Transverse colon (tissue), 4 donors: ENCODE measurements at regions not wholly inside any gene's neighbourhood (a gene's known extent, or its start where the extent isn't known, plus 50 kb on each side); places are given as distances from the start of the nearest gene placed in this dataset.

ENCODE experiments used
- DNase-seq: peaks from one replicate; pipeline ENCODE4 v3.0.0-alpha.2; 2019
- H3K27ac ChIP-seq, 4 donors: fragments of 200-600 bp; sonication (generic); 2 replicates each; pipeline ENCODE4 v1.5.1; 2016 to 2018; ENCODE audit warnings: inconsistent platforms in 4 of 4
- H3K27me3 ChIP-seq: fragments of 200-600 bp; sonication (generic); 2 replicates; pipeline ENCODE4 v1.5.1; 2017; ENCODE audit warnings: inconsistent platforms
- H3K36me3 ChIP-seq, 4 donors: fragments of 200-600 bp; sonication (generic); 2 replicates each; pipeline ENCODE4 v1.5.1; 2017 to 2019; ENCODE audit warnings: inconsistent platforms in 4 of 4
- H3K4me1 ChIP-seq, 4 donors: fragments of 200-600 bp; sonication (generic); 2 replicates each; pipeline ENCODE4 v1.5.1; 2017 to 2020; ENCODE audit warnings: inconsistent platforms in 4 of 4
- H3K4me3 ChIP-seq, 4 donors: fragments of 200-600 bp; sonication (generic); 1 replicate in 1 of 4; 2 replicates in 3 of 4; pipeline versions ENCODE4 v1.5.1 to v1.6.1; 2017 to 2019; ENCODE audit warnings: inconsistent platforms in 4 of 4
- H3K9me3 ChIP-seq, 2 donors: fragments of 200-600 bp; sonication (generic); 2 replicates each; pipeline ENCODE4 v1.5.1; 2017 to 2019; ENCODE audit warnings: inconsistent platforms in 2 of 2
- CTCF ChIP-seq, 5 experiments: fragments of 200-600 bp in 3 of 5; fragments of 450-650 bp in 2 of 5; sonication (generic) in 3 of 5; IDR thresholded peaks; 1 replicate in 2 of 5; 2 replicates in 3 of 5; pipeline ENCODE4 v1.5.1; 2016 to 2017; ENCODE audit warnings: antibody characterized with exemption in 5 of 5, inconsistent platforms in 3 of 5, mild to moderate bottlenecking in 2 of 5, moderate library complexity in 1 of 5
- EP300 ChIP-seq: sonication (generic); formaldehyde crosslinking; IDR thresholded peaks from one replicate; pipeline ENCODE4 v1.6.1; 2017; ENCODE audit warnings: antibody characterized with exemption, low read depth
- POLR2A ChIP-seq: fragments of 450-650 bp; IDR thresholded peaks from one replicate; pipeline ENCODE4 v1.6.1; 2016; ENCODE audit warnings: antibody characterized with exemption, mild to moderate bottlenecking, moderate library complexity
- POLR2AphosphoS5 ChIP-seq, 3 donors: sonication (generic); formaldehyde crosslinking; IDR thresholded peaks; one replicate each; pipeline ENCODE4 v1.6.1; 2016; ENCODE audit warnings: antibody characterized with exemption in 3 of 3
- WGBS, 2 donors: methylation state at CpG; one replicate each; pipeline ENCODE4 v1.1.5; 2018; ENCODE audit warnings: low coverage in 1 of 2; 5-methylcytosine and 5-hydroxymethylcytosine counted together
- in situ Hi-C, 4 donors: fragments of 200-750 bp; cut with MboI; loops; one replicate each; pipeline versions ENCODE4 v1.15.0 to v1.15.1; 2017; ENCODE audit warnings: low sequenced_read_pairs in 3 of 4, low pct_ligation_motif_present in 1 of 4, low pct_unique_long_range_greater_than_20kb in 1 of 4
- intact Hi-C: fragments of 100-400 bp; cut with DNase I; formaldehyde crosslinking; loops from one replicate; pipeline ENCODE4 v1.15.1; 2023; ENCODE audit warnings: low total_unique reads

GRCh38 chr13:97076898-97077297 is 82.6 kb upstream of the OXGR1 start:
- intact Hi-C loops: no loop called here
- Histone ChIP-seq H3K27ac (peak overlapping the region in 2 of 4 donors; percentile 22 to 26), H3K27me3 (no peaks in the 10 kb centered on the region), H3K4me1 (no peaks in the 10 kb centered on the region), H3K9me3 (peaks cover 0 to 9% of the 10 kb centered on the region in 2 donors), H3K36me3 (no peaks in the 10 kb centered on the region), H3K4me3 (no peak overlapping the region)
- WGBS, 2 donors: 71 to 82% methylated on average over 5 to 9 of the region's 9 CpGs
- TF ChIP-seq POLR2AphosphoS5 (IDR thresholded peaks at IDR 0.05): no peak
- no peak for TF ChIP-seq EP300
- TF ChIP-seq CTCF (IDR thresholded peaks at IDR 0.05): no peak
- TF ChIP-seq POLR2A: no peak
- DNase-seq: no peak
- in situ Hi-C loops: no loop called here

- no peaks in the 10 kb centered on the region for H3K4me1 ChIP-seq
- in situ Hi-C loops: no loop called here
- DNase-seq: no peak
- no peak overlapping the region for H3K4me3 ChIP-seq
- TF ChIP-seq EP300 (no peak), POLR2AphosphoS5 (IDR thresholded peaks at IDR 0.05) (no peak), POLR2A (no peak)
- intact Hi-C loops: no loop called here
- WGBS, 2 donors: 45 to 76% methylated on average over 1 of the region's 1 CpG
- no peaks in the 10 kb centered on the region for H3K27me3 ChIP-seq
- peaks cover 0 to 9% of the 10 kb centered on the region in 2 donors for H3K9me3 ChIP-seq
- no peaks in the 10 kb centered on the region for H3K36me3 ChIP-seq
- peak overlapping the region in 2 of 4 donors; percentile 22 to 26 for H3K27ac ChIP-seq
Observed at GRCh38 chr13:97077341-97077740, 83.1 kb upstream of the OXGR1 start.

- no peak for DNase-seq
- Histone ChIP-seq H3K36me3 (no peaks in the 10 kb centered on the region), H3K9me3 (peaks cover 0 to 3% of the 10 kb centered on the region in 2 donors), H3K4me3 (no peak overlapping the region), H3K27ac (no peak overlapping the region), H3K27me3 (no peaks in the 10 kb centered on the region), H3K4me1 (no peaks in the 10 kb centered on the region)
- in situ Hi-C loops (no loop called here), intact Hi-C loops (no loop called here)
- 63 to 76% methylated on average over 1 of the region's 1 CpG for WGBS, 2 donors
- TF ChIP-seq POLR2A (no peak), EP300 (no peak), CTCF (IDR thresholded peaks at IDR 0.05) (no peak), POLR2AphosphoS5 (IDR thresholded peaks at IDR 0.05) (no peak)
Observed at GRCh38 chr13:97079726-97080125, 85.5 kb upstream of the OXGR1 start.

- H3K4me1 ChIP-seq: no peaks in the 10 kb centered on the region
- intact Hi-C loops: no loop called here
- WGBS, 2 donors: 83 to 84% methylated on average over 5 to 6 of the region's 6 CpGs
Observed at GRCh38 chr13:97082461-97083207, 88.4 kb upstream of the OXGR1 start.

More at GRCh38 chr13:97082461-97083207, 88.4 kb upstream of the OXGR1 start:
- TF ChIP-seq POLR2AphosphoS5 (IDR thresholded peaks at IDR 0.05) (no peak), POLR2A (no peak), CTCF (IDR thresholded peaks at IDR 0.05) (no peak), EP300 (no peak)
- DNase-seq: no peak
- H3K4me3 ChIP-seq: no peak overlapping the region
- in situ Hi-C loops: no loop called here
- peaks cover 0 to 4% of the 10 kb centered on the region in 2 donors for H3K9me3 ChIP-seq
- no peak overlapping the region for H3K27ac ChIP-seq
- H3K27me3 ChIP-seq: no peaks in the 10 kb centered on the region
- no peaks in the 10 kb centered on the region for H3K36me3 ChIP-seq
